IMR-90 (cell line): ENCODE measurements at regions not wholly inside any gene's neighbourhood (a gene's known extent, or its start where the extent isn't known, plus 50 kb on each side); places are given as distances from the start of the nearest gene placed in this dataset.
"Not testable (repeated sequence)": the region's sequence is repeated elsewhere in the genome, so short reads cannot be mapped to it uniquely, and the experiment has no call there.

Experiments
- ATAC-seq: fragments of 200-7000 bp; cut with Tn5 transposase; 2 replicates; pipeline ENCODE4 v1.9.1; 2020; ENCODE audit warnings: low read depth, mild to moderate bottlenecking, moderate library complexity
- BruUV-seq: library from RNA; stranded (reverse); fragments of 400-500 nt; replicated peaks from 2 replicates; lab custom pipeline; 2021; lab: Mats Ljungman, UMichigan
- CTCF ChIA-PET: fragments of 300-600 bp; formaldehyde crosslinking; extraction: SDS; loops from one replicate; lab custom pipeline; 2021; ENCODE audit warnings: antibody characterized with exemption; lab: Yijun Ruan, JAX
- POLR2A ChIA-PET: fragments of 300-600 bp; sonication (Branson Sonifier 250); formaldehyde crosslinking; loops from one replicate; lab custom pipeline; 2022; ENCODE audit warnings: antibody characterized with exemption; ENCODE audit not compliant: unreplicated experiment; lab: Charles Lee
- DNase-seq: peaks from one replicate; pipeline ENCODE4 v3.0.0; 2013
- H2AFZ ChIP-seq: replicated peaks from 2 replicates; pipeline ENCODE3; 2013; ENCODE audit warnings: low read length, mild to moderate bottlenecking; ENCODE audit not compliant: poor library complexity
- H2AK5ac ChIP-seq: 2 replicates; pipeline ENCODE4 v1.6.1; 2013; ENCODE audit warnings: low read depth, low read length, inconsistent platforms
- H2AK9ac ChIP-seq: replicated peaks from 2 replicates; pipeline ENCODE3; 2013; ENCODE audit warnings: mild to moderate bottlenecking, low read depth, low read length, moderate library complexity; ENCODE audit not compliant: poor library complexity
- H2BK120ac ChIP-seq: 2 replicates; pipeline ENCODE4 v1.6.1; 2013; ENCODE audit warnings: low read depth, low read length, inconsistent platforms
- H2BK15ac ChIP-seq: 3 replicates; pipeline ENCODE4 v1.6.1; 2013; ENCODE audit warnings: low read depth, low read length, inconsistent platforms
- H2BK20ac ChIP-seq: 2 replicates; pipeline ENCODE4 v1.6.1; 2013; ENCODE audit warnings: low read depth, mild to moderate bottlenecking, inconsistent platforms, low read length, moderate library complexity
- H2BK5ac ChIP-seq: 2 replicates; pipeline ENCODE4 v1.6.1; 2013; ENCODE audit warnings: mild to moderate bottlenecking, low read depth, low read length, inconsistent platforms; ENCODE audit not compliant: poor library complexity, severe bottlenecking
- H3K14ac ChIP-seq: replicated peaks from 2 replicates; pipeline ENCODE4 v1.6.1; 2013; ENCODE audit warnings: low read depth, low read length, inconsistent platforms
- H3K18ac ChIP-seq: 2 replicates; pipeline ENCODE4 v1.6.1; 2013; ENCODE audit warnings: low read depth, low read length, control low read depth
- H3K23ac ChIP-seq: 2 replicates; pipeline ENCODE4 v1.6.1; 2013; ENCODE audit warnings: low read depth, low read length, inconsistent platforms
- H3K27ac ChIP-seq: 2 replicates; pipeline ENCODE4 v1.5.1; 2013; ENCODE audit warnings: mild to moderate bottlenecking, control low read depth, low read length; ENCODE audit not compliant: insufficient read depth
- H3K27me3 ChIP-seq: 2 replicates; pipeline ENCODE4 v1.6.1; 2013; ENCODE audit warnings: low read length; ENCODE audit not compliant: control insufficient read depth, insufficient read depth
- H3K36me3 ChIP-seq: 2 replicates; pipeline ENCODE4 v1.6.1; 2013; ENCODE audit warnings: low read length, mixed read lengths; ENCODE audit not compliant: control insufficient read depth, insufficient read depth
- H3K4ac ChIP-seq: 2 replicates; pipeline ENCODE4 v1.6.1; 2013; ENCODE audit warnings: low read depth, low read length, inconsistent platforms
- H3K4me1 ChIP-seq: 2 replicates; pipeline ENCODE4 v1.6.1; 2013; ENCODE audit warnings: low read length, mixed read lengths; ENCODE audit not compliant: control insufficient read depth, insufficient read depth
- H3K4me2 ChIP-seq: 2 replicates; pipeline ENCODE4 v1.6.1; 2013; ENCODE audit warnings: low read depth, mild to moderate bottlenecking, control low read depth, low read length, moderate library complexity
- H3K4me3 ChIP-seq: 2 replicates; pipeline ENCODE4 v1.5.1; 2013; ENCODE audit warnings: low read depth, mild to moderate bottlenecking, control low read depth, low read length, moderate library complexity; ENCODE audit not compliant: insufficient read depth
- H3K56ac ChIP-seq: 2 replicates; pipeline ENCODE4 v1.6.1; 2013; ENCODE audit warnings: low read length, inconsistent platforms; ENCODE audit not compliant: insufficient read depth; ENCODE audit errors: extremely low read depth
- H3K79me1 ChIP-seq, 2 experiments: 2 replicates each; pipeline ENCODE4 v1.6.1; 2013; ENCODE audit warnings: low read length in 2 of 2, inconsistent platforms in 1 of 2, low read depth in 1 of 2
- H3K9ac ChIP-seq: 2 replicates; pipeline ENCODE4 v1.6.1; 2013; ENCODE audit warnings: low read depth, low read length, control low read depth
- H3K9me1 ChIP-seq: 2 replicates; pipeline ENCODE4 v1.6.1; 2013; ENCODE audit warnings: low read length, inconsistent platforms; ENCODE audit not compliant: insufficient read depth
- H3K9me3 ChIP-seq: 2 replicates; pipeline ENCODE4 v1.6.1; 2013; ENCODE audit warnings: low read length; ENCODE audit not compliant: control insufficient read depth, insufficient read depth
- H4K20me1 ChIP-seq: 2 replicates; pipeline ENCODE4 v1.6.1; 2013; ENCODE audit warnings: low read length, inconsistent platforms; ENCODE audit not compliant: insufficient read depth
- H4K5ac ChIP-seq: 2 replicates; pipeline ENCODE4 v1.6.1; 2013; ENCODE audit warnings: mild to moderate bottlenecking, low read depth, low read length, control low read depth
- H4K8ac ChIP-seq, 2 experiments: 2 replicates each; pipeline ENCODE4 v1.6.1; 2013; ENCODE audit warnings: low read depth in 2 of 2, low read length in 2 of 2, control low read depth in 1 of 2, inconsistent platforms in 1 of 2
- H4K91ac ChIP-seq: 2 replicates; pipeline ENCODE4 v1.6.1; 2013; ENCODE audit warnings: low read depth, low read length, inconsistent platforms; ENCODE audit not compliant: insufficient read depth
- RAD21 ChIP-seq: IDR thresholded peaks from 2 replicates; pipeline ENCODE4 v1.6.1; 2012; ENCODE audit warnings: low read length, improper control_type of control experiment
- WGBS, 2 experiments: methylation state at CpG; one replicate each; pipeline versions ENCODE4 v1.1.5 to v1.1.7; 2013; ENCODE audit warnings: missing lambda C conversion rate in 2 of 2; ENCODE audit not compliant: insufficient read length in 1 of 2; ENCODE audit errors: extremely low coverage in 2 of 2; 5-methylcytosine and 5-hydroxymethylcytosine counted together
- dilution Hi-C: fragments of 300-500 bp; cut with HindIII; formaldehyde crosslinking; loops from one replicate; pipeline ENCODE4 v1.14.3; 2018; ENCODE audit warnings: low sequenced_read_pairs; ENCODE audit not compliant: unreplicated experiment
- in situ Hi-C: fragments of 300-500 bp; cut with MboI; formaldehyde crosslinking; loops from 3 replicates; pipeline ENCODE4 v1.14.3; 2019; ENCODE audit warnings: low sequenced_read_pairs, inconsistent platforms, mixed read lengths
- intact Hi-C: fragments of 100-400 bp; cut with micrococcal nuclease; formaldehyde crosslinking; loops from 2 replicates; pipeline ENCODE4 v1.10.0; 2022

- no peak for TF ChIP-seq RAD21
Measured at GRCh38 chr13:112175162-112176075, 108.5 kb downstream of the SOX1 start (continued).

- H3K27ac ChIP-seq, H2AK9ac ChIP-seq, H3K9me1 ChIP-seq, H4K8ac ChIP-seq, H3K56ac ChIP-seq, POLR2A ChIA-PET, in situ Hi-C loops, H3K27me3 ChIP-seq, H3K18ac ChIP-seq, dilution Hi-C loops, H2BK5ac ChIP-seq, H3K4me3 ChIP-seq, CTCF ChIA-PET, intact Hi-C loops, H2BK15ac ChIP-seq, H3K79me1 ChIP-seq, H3K14ac ChIP-seq, H3K4ac ChIP-seq, H2AFZ ChIP-seq, BruUV-seq, H3K23ac ChIP-seq, H3K9ac ChIP-seq, H3K4me2 ChIP-seq, H3K36me3 ChIP-seq, H2AK5ac ChIP-seq, H4K91ac ChIP-seq, H4K5ac ChIP-seq, H2BK20ac ChIP-seq, DNase-seq, H2BK120ac ChIP-seq, H4K20me1 ChIP-seq, H3K4me1 ChIP-seq, ATAC-seq: not testable (repeated sequence)
- 63% methylated on average over 15 of the region's 34 CpGs; no CpG with 5 or more reads in 1 of the 2 experiments for WGBS, 2 experiments
- H3K9me3 ChIP-seq: peaks cover 61% of the 10 kb centered on the region
Measured at GRCh38 chr13:112176141-112177119, 109.5 kb downstream of the SOX1 start.
